ENCODE measurements at regions not wholly inside any gene's neighbourhood (a gene's known extent, or its start where the extent isn't known, plus 50 kb on each side); places are given as distances from the start of the nearest gene placed in this dataset.
A peak's percentile ranks its signal among the peaks of the same experiment; 100 is the strongest.

DNA sequence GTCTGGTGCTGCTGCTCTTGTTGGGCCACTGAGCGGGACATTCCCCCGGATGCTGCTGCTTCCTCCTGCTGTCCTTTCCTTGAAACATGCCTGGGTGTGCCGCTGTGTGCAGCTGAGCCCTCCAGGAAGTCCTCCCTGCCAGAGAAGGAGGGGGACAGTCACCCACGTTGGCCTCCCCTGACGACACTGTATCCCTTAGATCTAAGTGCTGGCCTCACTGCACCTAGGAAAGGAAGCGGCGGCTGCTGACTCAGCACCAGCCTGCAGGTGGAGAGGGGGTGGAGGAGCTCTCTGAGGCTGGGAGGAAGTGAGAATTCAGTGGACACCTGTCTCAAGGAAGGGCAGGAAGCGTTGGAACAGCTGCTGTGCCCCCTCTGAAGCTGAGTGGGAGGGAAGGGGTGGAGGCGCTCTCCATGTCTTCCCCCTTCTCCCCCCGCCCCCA lies 239.8 kb downstream of the HAUS1 start:
- intact Hi-C loops (cut with DNase I; ENCODE audit: low total_unique reads), result no loop called here
- Histone ChIP-seq H3K9me3 (no peaks in the 10 kb centered on the region), H3K4me3 (no peak overlapping the region), H3K4me1 (no peaks in the 10 kb centered on the region), H3K27ac (no peak overlapping the region), H3K36me3 (no peaks in the 10 kb centered on the region), H3K27me3 (peaks cover 0 to 4% of the 10 kb centered on the region in 2 donors)
- peak in 1 of 2 donors; percentile 39 for DNase-seq
- TF ChIP-seq, protein P1, sequence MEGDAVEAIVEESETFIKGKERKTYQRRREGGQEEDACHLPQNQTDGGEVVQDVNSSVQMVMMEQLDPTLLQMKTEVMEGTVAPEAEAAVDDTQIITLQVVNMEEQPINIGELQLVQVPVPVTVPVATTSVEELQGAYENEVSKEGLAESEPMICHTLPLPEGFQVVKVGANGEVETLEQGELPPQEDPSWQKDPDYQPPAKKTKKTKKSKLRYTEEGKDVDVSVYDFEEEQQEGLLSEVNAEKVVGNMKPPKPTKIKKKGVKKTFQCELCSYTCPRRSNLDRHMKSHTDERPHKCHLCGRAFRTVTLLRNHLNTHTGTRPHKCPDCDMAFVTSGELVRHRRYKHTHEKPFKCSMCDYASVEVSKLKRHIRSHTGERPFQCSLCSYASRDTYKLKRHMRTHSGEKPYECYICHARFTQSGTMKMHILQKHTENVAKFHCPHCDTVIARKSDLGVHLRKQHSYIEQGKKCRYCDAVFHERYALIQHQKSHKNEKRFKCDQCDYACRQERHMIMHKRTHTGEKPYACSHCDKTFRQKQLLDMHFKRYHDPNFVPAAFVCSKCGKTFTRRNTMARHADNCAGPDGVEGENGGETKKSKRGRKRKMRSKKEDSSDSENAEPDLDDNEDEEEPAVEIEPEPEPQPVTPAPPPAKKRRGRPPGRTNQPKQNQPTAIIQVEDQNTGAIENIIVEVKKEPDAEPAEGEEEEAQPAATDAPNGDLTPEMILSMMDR (IDR thresholded peaks at IDR 0.05), result no peak

DNA sequence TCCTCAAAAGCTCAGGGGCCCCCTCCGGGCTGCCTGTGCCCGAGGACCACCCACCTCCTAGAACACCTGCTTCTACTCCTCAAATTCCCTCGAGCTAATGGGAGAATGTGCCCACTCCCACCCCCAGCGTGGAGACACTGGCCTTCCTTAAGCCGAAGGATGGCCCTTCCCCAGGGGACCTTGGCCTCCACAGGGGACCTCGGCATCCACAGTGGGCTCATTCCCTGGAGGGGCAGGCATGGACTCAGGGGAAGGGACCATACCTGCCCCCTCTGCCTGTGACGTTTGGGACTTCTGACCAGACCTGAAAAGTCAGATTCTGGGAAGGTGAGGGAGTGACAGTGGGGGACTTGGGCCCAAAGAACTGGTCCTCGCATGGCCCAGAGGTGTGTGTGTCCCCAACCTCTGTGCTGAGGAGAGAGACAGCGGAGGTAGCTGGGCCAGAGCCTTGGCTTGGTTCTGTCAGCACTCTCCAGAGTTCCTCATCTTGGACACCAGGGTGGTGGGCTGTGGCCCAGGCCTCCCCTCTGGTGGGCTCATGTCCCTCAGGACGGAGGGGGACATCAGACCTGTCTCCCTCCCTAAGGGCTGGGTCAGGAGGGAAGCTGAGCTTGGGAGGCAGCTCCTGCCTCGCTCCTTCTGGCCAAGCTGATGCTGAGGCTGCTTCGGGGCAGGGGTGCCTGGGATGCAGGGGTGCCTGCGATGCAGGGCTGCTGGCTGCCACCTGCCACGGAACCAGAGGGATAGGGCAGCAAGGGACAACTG lies 240.4 kb downstream of the HAUS1 start:
- intact Hi-C loops (cut with DNase I; ENCODE audit: low total_unique reads), result no loop called here
- H3K4me1 ChIP-seq, result no peaks in the 10 kb centered on the region
- no peak overlapping the region for H3K4me3 ChIP-seq
- TF ChIP-seq, protein P1 (IDR thresholded peaks at IDR 0.05), result no peak
- H3K27ac ChIP-seq, result no peak overlapping the region
- H3K9me3 ChIP-seq, result no peaks in the 10 kb centered on the region
- DNase-seq, result peak in 1 of 2 donors; percentile 52
- peaks cover 0 to 4% of the 10 kb centered on the region in 2 donors for H3K27me3 ChIP-seq
- no peaks in the 10 kb centered on the region for H3K36me3 ChIP-seq

DNA sequence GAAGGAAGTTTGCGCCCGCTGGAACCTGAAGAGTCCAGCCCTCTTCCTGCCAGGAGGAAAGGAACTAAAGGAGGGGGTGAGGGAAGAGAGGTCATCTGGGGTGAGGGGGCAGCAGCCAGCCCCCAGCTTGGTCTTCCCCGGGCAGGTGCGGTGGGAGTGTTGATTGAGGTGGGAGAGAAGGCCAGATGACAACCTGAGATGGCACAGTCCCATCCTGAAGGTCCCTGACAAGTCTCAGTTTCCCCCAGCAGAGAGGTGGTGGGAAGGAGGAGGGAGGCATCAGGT lies 240.9 kb downstream of the HAUS1 start:
- Histone ChIP-seq H3K27me3 (peaks cover 0 to 2% of the 10 kb centered on the region in 2 donors), H3K36me3 (no peaks in the 10 kb centered on the region), H3K9me3 (no peaks in the 10 kb centered on the region), H3K27ac (no peak overlapping the region), H3K4me3 (no peak overlapping the region), H3K4me1 (no peaks in the 10 kb centered on the region)
- no peak for DNase-seq
- intact Hi-C loops (cut with DNase I; ENCODE audit: low total_unique reads), result no loop called here
- TF ChIP-seq, protein P1 (IDR thresholded peaks at IDR 0.05), result no peak

DNA sequence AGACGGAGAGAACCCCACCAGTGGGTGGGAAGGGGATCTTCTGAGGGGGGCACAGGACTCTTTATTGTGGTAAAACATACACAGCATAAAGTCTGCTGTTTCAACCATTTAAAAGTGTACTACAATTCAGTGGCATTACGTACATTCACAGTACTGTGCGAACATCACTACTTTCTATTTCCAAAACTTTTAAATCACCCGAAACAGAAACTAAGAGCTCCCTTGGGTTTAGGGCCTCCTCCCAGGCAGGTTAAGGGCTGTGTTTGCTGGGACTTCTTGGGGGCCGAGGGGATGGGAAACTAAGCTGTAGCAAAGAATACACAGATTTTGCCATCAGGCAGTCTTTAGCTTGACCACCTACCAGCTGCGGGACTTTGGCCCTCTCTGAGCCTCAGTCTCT lies 242.0 kb downstream of the HAUS1 start:
- TF ChIP-seq, protein P1 (IDR thresholded peaks at IDR 0.05), result no peak
- no peaks in the 10 kb centered on the region for H3K36me3 ChIP-seq
- H3K4me3 ChIP-seq, result no peak overlapping the region
- H3K27me3 ChIP-seq, result no peaks in the 10 kb centered on the region
- H3K27ac ChIP-seq, result no peak overlapping the region
- no peaks in the 10 kb centered on the region for H3K9me3 ChIP-seq
- H3K4me1 ChIP-seq, result no peaks in the 10 kb centered on the region
- peak in 1 of 2 donors; percentile 12 for DNase-seq
- intact Hi-C loops (cut with DNase I; ENCODE audit: low total_unique reads), result no loop called here

DNA sequence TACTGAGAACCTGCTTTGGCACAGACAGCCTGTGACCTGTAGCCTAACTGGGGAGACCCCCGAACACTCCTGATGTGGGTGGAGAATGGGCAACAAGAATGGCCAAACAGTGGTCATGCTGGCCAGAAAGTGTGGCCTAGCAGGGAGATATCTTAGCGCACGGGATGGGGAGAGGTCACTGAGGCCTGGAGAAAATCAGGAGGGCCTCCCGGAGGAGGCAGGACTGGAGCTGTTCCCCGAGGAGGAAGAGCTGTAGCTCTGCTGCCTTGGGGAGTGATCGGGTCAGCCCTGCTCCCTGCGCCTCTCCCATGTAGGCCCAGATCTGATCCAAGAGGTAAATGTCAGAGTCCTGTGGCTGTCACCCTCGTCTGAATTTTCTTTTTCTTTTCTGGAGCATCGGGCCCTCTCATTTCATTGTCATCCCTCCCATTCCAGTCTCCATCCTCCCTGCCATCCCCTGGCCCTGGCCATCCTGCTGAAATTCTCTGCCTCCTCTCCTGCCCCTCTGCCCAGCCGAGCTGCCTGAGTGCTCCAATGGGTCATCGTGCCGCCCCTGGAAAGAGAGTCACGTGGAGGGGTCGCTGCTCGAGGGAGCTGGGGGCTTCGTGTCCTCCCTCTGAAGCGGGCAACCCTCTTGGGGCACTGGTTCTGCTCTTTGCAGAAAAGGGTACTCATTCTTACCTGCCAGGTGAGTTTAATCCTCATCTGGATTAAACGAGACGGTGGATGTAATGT lies 242.9 kb downstream of the HAUS1 start:
- Histone ChIP-seq H3K27ac (no peak overlapping the region), H3K9me3 (no peaks in the 10 kb centered on the region), H3K4me3 (no peak overlapping the region), H3K4me1 (no peaks in the 10 kb centered on the region), H3K27me3 (no peaks in the 10 kb centered on the region), H3K36me3 (no peaks in the 10 kb centered on the region)
- peak in 1 of 2 donors; percentile 48 for DNase-seq
- TF ChIP-seq, protein P1 (IDR thresholded peaks at IDR 0.05), result no peak
- intact Hi-C loops (cut with DNase I; ENCODE audit: low total_unique reads), result no loop called here
